GM06990 (cell line): ENCODE measurements at regions not wholly inside any gene's neighbourhood (a gene's known extent, or its start where the extent isn't known, plus 50 kb on each side); places are given as distances from the start of the nearest gene placed in this dataset.
"Not testable (repeated sequence)": the region's sequence is repeated elsewhere in the genome, so short reads cannot be mapped to it uniquely, and the experiment has no call there.

Source experiments
- DNase-seq: peaks from one replicate; pipeline ENCODE4 v3.0.0-alpha.2; 2011; ENCODE audit not compliant: insufficient read length; ENCODE audit errors: extremely low read depth
- H3K27me3 ChIP-seq: replicated peaks from 2 replicates; pipeline ENCODE4 v1.6.0; 2011; ENCODE audit warnings: low read length; ENCODE audit not compliant: control insufficient read depth, insufficient read depth
- H3K36me3 ChIP-seq: 2 replicates; pipeline ENCODE4 v1.5.1; 2011; ENCODE audit warnings: low read length; ENCODE audit not compliant: control insufficient read depth, insufficient read depth
- H3K4me3 ChIP-seq: replicated peaks from 2 replicates; pipeline ENCODE4 v1.5.1; 2011; ENCODE audit warnings: low read depth, mild to moderate bottlenecking, control low read depth, low read length
- TF ChIP-seq, protein P1 (sequence below): IDR thresholded peaks from 2 replicates; pipeline ENCODE4 v1.5.1; 2011; ENCODE audit warnings: low read length, control low read depth, mild to moderate bottlenecking, inconsistent platforms; ENCODE audit not compliant: insufficient read depth, poor library complexity, severe bottlenecking

DNA sequence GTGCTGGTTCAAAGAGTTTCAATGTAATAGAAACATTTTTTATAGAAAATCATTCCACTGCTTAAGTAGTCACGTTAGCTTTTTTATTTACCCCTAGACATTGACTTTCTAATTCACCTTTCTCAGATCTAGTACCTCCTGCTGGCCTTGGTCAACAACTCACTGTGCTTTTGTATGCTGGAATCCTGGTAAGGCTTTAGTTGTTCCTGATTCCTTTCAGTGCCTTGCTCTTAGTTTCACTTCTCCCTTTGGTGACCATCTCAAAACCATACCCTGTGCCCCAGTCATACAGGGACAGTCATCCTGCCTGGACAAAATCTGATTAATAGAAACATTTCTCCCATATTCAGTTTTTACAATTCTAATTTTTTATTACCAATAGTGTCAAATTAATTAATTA is 130.2 kb downstream of the GPR37 start:
- DNase-seq = no peak
- no peaks in the 10 kb centered on the region for H3K36me3 ChIP-seq
- TF ChIP-seq, protein P1, sequence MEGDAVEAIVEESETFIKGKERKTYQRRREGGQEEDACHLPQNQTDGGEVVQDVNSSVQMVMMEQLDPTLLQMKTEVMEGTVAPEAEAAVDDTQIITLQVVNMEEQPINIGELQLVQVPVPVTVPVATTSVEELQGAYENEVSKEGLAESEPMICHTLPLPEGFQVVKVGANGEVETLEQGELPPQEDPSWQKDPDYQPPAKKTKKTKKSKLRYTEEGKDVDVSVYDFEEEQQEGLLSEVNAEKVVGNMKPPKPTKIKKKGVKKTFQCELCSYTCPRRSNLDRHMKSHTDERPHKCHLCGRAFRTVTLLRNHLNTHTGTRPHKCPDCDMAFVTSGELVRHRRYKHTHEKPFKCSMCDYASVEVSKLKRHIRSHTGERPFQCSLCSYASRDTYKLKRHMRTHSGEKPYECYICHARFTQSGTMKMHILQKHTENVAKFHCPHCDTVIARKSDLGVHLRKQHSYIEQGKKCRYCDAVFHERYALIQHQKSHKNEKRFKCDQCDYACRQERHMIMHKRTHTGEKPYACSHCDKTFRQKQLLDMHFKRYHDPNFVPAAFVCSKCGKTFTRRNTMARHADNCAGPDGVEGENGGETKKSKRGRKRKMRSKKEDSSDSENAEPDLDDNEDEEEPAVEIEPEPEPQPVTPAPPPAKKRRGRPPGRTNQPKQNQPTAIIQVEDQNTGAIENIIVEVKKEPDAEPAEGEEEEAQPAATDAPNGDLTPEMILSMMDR = no peak
- H3K27me3 ChIP-seq = no peaks in the 10 kb centered on the region
- no peak overlapping the region for H3K4me3 ChIP-seq

DNA sequence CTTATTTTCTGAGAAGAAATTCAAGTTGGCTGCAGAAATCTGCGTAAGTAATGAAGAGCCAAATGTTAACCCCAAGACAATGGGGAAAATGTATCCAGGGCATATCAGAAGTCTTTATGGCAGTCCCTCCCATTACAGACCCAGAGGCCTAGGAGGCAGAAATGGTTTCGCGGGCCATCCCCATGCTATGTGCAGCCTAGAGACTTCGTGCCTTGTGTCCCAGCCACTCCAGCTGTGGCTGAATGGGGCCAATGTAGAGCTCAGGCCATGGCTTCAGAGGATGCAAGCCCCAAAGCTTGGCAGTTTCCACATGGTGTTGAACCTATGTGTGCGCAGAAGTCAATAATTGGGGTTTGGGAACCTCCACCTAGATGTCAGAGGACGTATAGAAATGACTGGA is 131.9 kb downstream of the GPR37 start:
- Histone ChIP-seq H3K36me3 (no peaks in the 10 kb centered on the region), H3K4me3 (no peak overlapping the region), H3K27me3 (no peaks in the 10 kb centered on the region)
- no peak for DNase-seq
- TF ChIP-seq, protein P1 = no peak

DNA sequence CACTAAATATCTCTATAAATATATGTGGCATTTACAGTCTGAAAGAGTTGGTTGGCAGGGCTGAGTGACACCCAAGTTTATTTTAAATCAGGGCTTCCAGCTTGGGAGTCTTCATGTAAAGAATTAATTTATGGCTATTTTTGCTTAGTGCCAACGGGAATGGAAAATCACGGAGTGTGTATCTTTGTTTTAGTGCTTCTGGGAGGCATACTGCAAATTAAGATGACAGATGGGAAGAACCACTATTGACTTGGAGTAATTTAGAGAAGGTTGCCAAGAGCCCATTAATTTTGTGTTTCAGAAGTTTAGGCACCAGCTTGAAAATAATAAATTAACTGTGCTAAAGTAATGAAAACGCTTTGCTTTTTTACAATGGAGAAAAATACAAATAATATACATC is 135.2 kb downstream of the GPR37 start:
- no peaks in the 10 kb centered on the region for H3K36me3 ChIP-seq
- no peak for DNase-seq
- no peaks in the 10 kb centered on the region for H3K27me3 ChIP-seq
- TF ChIP-seq, protein P1 = no peak
- no peak overlapping the region for H3K4me3 ChIP-seq

DNA sequence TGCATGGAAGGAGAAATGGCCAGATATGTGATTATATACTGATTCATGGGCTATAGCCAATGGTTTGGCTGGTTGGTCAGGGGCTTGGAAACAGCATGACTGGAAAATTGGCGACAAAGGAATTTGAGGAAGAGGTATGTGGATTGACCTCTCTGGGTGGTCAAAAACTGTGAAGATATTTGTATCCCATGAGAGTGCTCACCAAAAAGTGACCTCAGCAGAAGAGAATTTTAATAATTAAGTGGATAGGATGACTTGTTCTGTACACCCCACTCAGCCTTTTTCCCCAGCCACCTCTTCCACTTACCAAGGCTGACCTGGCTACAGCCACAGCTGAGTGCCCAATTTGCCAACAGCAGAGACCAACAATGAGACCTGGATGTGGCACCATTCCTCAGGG is 146.7 kb downstream of the GPR37 start:
- Histone ChIP-seq H3K27me3 (no peaks in the 10 kb centered on the region), H3K4me3 (no peak overlapping the region), H3K36me3 (no peaks in the 10 kb centered on the region)
- TF ChIP-seq, protein P1 = no peak
- DNase-seq = no peak

DNA sequence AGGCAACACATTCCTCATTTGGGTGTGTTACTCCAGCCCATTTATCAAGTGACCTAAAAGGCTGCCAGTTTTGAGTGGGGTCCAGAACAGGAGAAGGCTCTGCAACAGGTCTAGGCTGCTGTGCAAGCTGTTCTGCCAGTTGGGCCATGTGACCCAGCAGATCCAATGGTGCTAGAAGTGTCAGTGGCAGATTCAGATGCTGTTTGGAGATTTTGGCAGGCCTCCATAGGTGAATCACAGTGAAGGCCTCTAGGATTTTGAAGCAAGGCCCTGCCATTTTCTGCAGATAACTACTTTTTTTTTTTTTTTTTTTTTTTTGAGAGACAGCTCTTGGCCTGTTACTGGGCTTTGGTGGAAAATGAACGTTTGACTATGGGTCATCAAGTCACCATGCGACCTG is 147.5 kb downstream of the GPR37 start:
- not testable (repeated sequence) for DNase-seq, H3K27me3 ChIP-seq, H3K4me3 ChIP-seq, H3K36me3 ChIP-seq

DNA sequence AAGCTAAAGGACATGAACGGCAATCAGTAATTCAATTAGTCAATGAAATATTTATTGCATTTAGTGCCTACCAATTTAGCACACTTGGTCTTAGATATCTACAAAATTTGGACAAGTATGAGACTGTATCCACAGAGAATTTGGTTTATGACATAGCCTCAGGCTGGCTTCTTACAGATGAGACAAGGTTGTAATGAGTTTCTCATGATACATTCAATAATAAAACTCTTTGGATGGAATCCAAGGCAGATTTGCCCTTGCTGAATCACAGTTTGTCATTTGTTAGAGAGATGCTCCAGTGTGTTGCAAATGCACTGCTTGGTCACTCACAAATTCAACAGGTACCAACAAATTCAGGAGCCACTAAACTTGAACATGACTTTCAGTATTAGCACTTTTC is 162.5 kb downstream of the GPR37 start:
- Histone ChIP-seq H3K27me3 (no peaks in the 10 kb centered on the region), H3K36me3 (no peaks in the 10 kb centered on the region), H3K4me3 (no peak overlapping the region)
- TF ChIP-seq, protein P1 = no peak
- DNase-seq = no peak
